ENCODE measurements at regions not wholly inside any gene's neighbourhood (a gene's known extent, or its start where the extent isn't known, plus 50 kb on each side); places are given as distances from the start of the nearest gene placed in this dataset.

DNA sequence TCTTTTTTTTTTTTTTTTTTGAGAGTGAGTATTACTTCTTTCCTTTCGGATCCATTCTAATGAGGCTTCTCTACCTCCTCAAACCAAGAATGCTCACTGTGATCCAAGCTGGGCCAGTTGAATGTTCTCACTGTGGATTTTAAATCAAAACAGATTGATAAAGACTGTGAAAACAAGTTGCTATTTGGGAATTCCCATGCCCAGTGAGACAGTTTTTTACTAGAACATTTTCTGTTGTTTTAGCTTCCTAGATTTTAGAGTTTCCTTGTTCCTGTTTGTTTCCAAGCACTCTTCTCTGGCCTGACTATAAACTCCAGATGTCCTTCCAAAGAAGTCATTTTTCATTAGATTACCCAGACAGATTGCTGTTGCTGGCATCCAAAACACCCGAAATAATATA is 60.1 kb upstream of the GALNT15 start:
- no peak overlapping the region for H3K4me3 ChIP-seq (replicated peaks; ENCODE audit: low read depth, low read length)
- TF ChIP-seq, protein P1, sequence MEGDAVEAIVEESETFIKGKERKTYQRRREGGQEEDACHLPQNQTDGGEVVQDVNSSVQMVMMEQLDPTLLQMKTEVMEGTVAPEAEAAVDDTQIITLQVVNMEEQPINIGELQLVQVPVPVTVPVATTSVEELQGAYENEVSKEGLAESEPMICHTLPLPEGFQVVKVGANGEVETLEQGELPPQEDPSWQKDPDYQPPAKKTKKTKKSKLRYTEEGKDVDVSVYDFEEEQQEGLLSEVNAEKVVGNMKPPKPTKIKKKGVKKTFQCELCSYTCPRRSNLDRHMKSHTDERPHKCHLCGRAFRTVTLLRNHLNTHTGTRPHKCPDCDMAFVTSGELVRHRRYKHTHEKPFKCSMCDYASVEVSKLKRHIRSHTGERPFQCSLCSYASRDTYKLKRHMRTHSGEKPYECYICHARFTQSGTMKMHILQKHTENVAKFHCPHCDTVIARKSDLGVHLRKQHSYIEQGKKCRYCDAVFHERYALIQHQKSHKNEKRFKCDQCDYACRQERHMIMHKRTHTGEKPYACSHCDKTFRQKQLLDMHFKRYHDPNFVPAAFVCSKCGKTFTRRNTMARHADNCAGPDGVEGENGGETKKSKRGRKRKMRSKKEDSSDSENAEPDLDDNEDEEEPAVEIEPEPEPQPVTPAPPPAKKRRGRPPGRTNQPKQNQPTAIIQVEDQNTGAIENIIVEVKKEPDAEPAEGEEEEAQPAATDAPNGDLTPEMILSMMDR (IDR thresholded peaks at IDR 0.05; ENCODE audit: low read length, missing control alignments) = no peak
- DNase-seq (ENCODE audit: low read depth) = no peak

DNA sequence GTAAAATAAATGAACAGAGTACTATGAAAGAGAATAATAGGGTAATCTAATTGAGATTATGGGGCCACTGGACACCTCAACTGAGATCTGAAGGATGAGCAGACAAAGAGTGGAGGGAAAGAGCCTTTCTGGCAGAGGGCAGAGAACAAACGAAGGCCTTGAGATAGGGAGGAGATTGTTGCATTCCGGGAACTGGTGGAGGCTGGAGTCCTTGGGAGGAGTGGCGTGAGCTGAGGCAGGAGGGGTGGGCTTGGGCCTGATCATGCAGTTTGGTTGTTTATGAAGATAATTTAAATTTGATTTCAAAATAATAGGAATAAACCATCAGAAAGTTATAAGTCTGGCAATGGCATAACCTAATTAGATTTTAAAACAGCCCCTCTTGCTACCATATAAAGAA is 59.5 kb upstream of the GALNT15 start:
- no peak overlapping the region for H3K4me3 ChIP-seq (replicated peaks; ENCODE audit: low read depth, low read length)
- TF ChIP-seq, protein P1 (IDR thresholded peaks at IDR 0.05; ENCODE audit: low read length, missing control alignments) = no peak

DNA sequence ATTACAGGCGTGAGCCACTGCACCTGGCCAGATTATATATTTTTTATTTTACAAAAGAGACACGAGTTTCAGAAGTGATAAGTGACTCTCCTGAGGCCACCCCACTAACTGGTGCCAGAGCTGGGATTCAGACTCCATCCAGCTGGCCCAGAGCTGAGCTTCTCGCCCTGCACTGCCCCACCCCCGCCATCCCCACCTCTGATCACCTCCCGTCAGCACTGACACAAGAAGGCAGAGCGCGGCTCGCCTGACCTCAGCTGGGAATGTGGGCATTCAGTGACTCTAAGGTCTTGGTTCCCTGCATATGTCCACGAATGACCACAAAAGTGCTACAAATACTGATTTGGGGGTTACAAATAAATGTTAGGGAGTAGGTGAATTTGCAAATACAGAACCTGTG is 56.1 kb upstream of the GALNT15 start:
- TF ChIP-seq, protein P1 (IDR thresholded peaks at IDR 0.05; ENCODE audit: low read length, missing control alignments) = no peak
- DNase-seq (ENCODE audit: low read depth) = no peak
- no peak overlapping the region for H3K4me3 ChIP-seq (replicated peaks; ENCODE audit: low read depth, low read length)

More for the DNA sequence above, 59.5 kb upstream of the GALNT15 start:
- no peak for DNase-seq (ENCODE audit: low read depth)

DNA sequence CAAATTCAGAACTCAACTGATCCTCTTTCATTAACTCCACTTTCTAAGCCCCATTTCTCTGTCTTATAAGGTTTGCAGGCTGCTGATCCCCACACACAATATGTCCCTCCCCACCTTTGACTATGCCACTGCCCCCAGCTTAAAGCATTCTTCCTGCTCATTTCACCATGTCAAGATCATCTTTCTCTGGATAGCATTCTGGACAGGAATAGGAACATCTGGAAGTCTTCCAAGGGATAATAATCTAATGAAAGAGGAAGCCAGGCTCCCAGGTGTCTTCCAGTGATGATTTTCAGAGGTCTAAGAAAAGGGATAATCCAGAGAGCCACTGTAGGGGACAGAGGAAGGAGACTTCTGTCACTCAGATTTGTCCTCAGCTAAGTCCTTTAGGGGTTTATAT is 54.6 kb upstream of the GALNT15 start:
- H3K4me3 ChIP-seq (replicated peaks; ENCODE audit: low read depth, low read length) = no peak overlapping the region
- TF ChIP-seq, protein P1 (IDR thresholded peaks at IDR 0.05; ENCODE audit: low read length, missing control alignments) = no peak
- DNase-seq (ENCODE audit: low read depth) = no peak

DNA sequence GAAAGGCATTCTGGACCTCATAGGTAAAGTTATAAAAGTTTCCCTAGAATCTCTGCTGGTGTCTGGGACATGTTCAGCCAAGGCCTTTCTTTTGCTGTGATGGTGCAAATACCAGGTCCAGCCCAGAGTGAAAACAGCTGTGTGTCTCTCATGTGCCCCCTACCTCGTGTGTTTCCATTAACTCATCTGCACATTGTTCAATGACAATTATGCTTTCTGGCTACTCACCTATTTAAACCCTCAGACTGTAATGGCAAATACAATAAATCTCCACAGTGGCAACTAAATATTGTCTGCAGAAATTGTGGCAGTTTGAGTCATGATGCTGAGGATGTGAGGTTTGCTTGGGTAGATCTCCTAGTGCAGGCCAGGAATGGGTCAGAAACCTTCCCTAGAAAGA is 53.1 kb upstream of the GALNT15 start:
- DNase-seq (ENCODE audit: low read depth) = no peak
- TF ChIP-seq, protein P1 (IDR thresholded peaks at IDR 0.05; ENCODE audit: low read length, missing control alignments) = no peak
- H3K4me3 ChIP-seq (replicated peaks; ENCODE audit: low read depth, low read length) = no peak overlapping the region

DNA sequence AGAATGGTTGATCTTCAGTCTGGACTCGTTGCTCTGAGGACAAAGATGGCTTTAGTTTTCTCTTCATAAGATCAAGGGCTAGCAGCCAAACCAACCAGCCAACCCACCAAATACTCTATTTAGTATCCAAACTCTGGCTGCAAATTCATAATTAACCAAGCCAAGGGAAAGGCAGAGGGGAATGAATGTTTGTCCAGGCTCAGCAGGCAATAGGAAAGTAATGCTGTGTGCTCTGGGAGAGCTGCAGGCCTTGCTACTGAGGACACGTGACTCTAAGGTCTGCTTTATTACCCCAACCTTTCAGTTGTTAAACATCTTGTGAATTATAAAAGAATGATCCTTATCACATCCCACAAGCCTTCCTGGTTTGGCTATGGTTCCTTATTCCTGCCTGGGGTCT is 52.3 kb upstream of the GALNT15 start:
- TF ChIP-seq, protein P1 (IDR thresholded peaks at IDR 0.05; ENCODE audit: low read length, missing control alignments) = no peak
- no peak for DNase-seq (ENCODE audit: low read depth)
- H3K4me3 ChIP-seq (replicated peaks; ENCODE audit: low read depth, low read length) = no peak overlapping the region

DNA sequence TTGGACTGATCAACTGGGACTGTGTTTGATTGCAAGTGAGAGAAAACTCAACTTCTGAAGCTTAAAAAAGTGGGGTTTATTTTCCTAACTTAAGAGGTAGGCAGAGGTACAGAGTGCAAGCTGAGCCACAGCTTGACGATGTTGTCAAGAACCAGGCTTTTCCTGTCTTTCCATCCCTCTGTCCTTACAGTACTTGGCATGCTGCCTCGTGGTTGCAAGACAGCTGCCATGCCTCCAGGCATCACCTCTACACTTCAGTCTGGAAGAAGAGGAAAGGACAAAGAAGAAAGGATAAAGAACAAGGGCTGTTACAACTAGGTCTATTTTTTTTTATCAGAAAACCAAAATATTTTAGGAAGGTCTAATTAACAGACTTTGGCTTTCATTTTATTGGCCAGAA is 51.8 kb upstream of the GALNT15 start:
- DNase-seq (ENCODE audit: low read depth) = no peak
- TF ChIP-seq, protein P1 (IDR thresholded peaks at IDR 0.05; ENCODE audit: low read length, missing control alignments) = no peak
- no peak overlapping the region for H3K4me3 ChIP-seq (replicated peaks; ENCODE audit: low read depth, low read length)

Measured in fibroblast of pulmonary artery (primary cell).